Hepatocyte (in vitro differentiated cells): ENCODE measurements at regions not wholly inside any gene's neighbourhood (a gene's known extent, or its start where the extent isn't known, plus 50 kb on each side); places are given as distances from the start of the nearest gene placed in this dataset.

ENCODE experiments used
- CTCF ChIP-seq: fragments of 200-600 bp; sonication (generic); IDR thresholded peaks from 2 replicates; pipeline ENCODE4 v1.5.1; 2016; ENCODE audit warnings: antibody characterized with exemption, mild to moderate bottlenecking; ENCODE audit not compliant: poor library complexity
- EZH2 ChIP-seq: fragments of 200-600 bp; sonication (generic); IDR thresholded peaks from 2 replicates; pipeline ENCODE4 v1.6.1; 2016; ENCODE audit warnings: antibody characterized with exemption, mild to moderate bottlenecking, borderline replicate concordance

DNA sequence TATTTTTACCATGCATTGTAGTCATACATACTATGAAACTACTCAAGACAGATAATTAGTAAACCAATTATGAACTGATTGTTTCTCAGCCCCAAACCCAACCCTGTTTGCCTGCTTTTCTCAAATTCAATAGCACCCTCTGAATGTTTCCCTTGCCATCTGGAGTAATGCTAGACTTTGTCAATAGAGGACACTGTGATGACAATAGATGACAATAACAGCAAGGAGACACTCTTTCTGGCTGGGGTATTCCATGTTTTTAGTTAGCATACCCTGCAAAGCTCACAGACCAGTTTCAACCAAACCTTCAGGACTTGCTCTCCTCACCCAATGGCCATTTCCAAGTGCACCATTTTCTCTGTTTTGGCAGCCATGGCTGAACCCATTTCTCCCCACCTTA lies 108.5 kb upstream of the LRRC7 start:
- TF ChIP-seq CTCF, result no peak
- no peak for TF ChIP-seq EZH2
